Hindlimb muscle (tissue), 1 donor: ENCODE measurements at regions not wholly inside any gene's neighbourhood (a gene's known extent, or its start where the extent isn't known, plus 50 kb on each side); places are given as distances from the start of the nearest gene placed in this dataset.

Experiments used
- DNase-seq: peaks from one replicate; pipeline ENCODE4 v3.0.0-alpha.2; 2013

DNA sequence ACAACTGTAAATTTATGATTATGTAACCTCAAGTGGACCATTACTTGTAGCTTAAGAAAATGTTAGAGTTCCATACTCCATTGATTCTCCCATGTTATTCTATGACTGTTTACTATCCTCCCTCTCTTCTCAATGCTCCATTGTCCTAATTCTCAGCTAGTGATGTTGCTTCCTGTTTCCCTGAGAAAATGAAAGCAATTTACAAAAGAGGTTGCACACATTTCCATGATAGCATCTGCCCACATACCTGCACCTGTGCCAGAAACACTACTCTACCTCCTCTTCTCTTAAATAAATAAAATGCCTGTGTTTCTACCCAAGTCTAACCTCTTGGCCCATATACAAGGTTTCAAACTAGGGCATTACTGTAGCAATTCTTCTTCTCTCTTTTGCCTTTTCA lies 1620.9 kb downstream of the FAM181B start:
- no peak for DNase-seq

DNA sequence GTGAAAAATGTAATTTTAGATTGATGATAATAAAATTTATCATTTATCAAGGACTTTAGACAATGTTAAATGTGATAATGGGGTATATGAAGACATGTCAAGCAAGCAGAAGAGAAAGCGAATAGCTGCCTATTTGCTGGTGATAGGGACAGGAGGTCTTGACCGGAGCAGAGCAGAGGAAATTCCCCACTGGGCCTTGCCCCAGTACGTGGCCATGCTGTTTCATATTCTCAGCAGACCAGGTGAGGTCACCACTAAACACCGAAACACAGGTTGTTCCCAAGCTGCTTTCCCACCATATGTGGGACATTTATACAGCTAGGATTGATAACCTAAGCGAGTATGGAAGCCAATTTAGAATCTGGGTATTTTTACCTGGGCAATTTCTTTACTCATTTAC lies 1629.6 kb downstream of the FAM181B start:
- no peak for DNase-seq

DNA sequence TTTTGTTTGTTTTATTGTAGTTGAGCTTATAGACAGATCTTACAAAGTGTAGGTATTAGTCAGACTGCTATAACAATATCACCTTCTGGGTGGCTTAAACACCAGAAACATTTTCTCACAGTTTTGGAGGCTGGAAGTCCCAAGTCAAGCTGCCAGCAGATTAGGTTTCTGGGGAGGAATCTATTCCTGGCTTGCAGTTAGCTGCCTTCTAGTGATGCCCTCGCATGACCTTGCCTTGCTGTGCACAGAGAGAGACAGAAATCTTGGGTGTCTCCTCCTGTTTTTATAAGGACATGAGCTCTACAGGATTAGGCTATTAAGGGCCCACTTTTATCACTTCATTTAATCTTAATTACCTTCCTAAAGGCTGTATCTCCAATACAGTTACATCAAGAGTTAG lies 1635.2 kb downstream of the FAM181B start:
- DNase-seq = no peak

DNA sequence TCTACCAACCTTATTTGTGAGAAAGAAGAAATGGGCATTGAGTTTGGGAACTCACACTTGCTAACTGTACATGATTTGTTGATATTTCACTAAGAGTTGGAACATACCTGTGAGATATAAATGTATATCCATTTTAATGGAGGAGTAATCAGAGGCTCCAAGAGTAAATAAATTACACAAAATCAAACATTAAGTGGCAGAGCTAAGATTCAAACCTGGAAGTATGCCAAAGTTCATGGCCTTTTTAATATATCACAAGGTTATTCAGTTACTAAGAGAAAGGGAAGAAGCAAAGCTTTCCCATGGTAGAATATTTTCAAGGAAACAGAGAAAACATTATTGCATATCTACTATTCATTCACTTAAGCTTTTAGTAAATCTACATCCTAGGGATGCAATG lies 1641.1 kb downstream of the FAM181B start:
- DNase-seq = no peak

DNA sequence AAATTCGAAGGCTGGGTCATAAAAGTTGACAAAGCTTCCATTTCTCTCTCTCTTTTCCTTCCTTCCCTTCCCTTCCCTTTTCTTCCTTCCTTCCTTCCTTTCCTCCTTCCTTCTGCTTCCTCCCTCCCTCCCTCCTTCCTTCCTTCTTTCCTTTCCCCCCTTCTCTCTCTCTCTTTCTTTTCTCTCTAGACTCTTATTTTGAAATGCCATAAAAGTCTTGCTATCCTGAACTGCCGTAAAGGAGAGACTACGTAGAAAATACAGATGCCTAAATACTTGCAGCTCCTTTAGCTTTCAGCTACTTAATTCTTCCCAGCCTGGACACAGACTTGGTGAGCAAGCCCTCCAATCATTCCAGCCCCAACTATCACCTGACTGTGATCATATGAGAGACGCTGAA lies 1644.4 kb downstream of the FAM181B start:
- no peak for DNase-seq

DNA sequence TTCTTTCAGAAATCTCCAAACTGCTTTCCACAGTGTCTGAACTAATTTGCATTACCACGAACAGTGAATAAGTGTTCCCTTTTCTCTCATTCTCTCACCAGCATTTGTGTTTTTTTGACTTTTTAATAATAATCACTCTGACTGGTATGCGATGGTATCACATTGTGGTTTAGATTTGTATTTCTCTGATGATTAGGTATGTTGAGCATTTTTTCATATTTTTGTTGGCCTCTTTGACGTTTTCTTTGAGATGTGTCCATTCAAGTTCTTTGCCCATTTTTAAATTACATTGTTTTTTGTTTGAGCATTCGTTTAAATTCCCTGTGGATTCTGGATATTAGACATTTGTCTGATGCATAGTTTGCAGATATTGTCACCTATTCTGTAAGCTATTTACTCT lies 1639.6 kb upstream of the TENM4 start:
- DNase-seq = no peak

DNA sequence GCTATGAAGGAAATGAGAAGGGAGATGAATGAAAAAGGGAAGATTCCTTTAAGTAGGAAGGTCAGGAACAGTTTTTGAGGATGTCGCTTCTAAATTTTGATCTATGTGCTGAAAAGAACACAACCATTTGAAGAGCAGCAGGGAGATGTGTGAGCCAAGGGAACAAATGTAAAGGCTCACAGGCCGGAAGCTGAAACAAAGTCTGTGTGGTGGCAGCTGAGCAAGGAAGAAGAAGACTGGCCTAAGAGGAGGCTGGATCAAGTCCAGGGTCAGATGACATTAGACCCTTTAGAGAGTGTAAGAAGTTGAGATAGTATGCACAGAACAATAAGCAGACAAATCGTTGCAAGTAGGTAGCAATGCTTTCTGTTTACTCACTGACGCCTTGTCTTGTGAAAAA lies 1631.4 kb upstream of the TENM4 start:
- DNase-seq = no peak

DNA sequence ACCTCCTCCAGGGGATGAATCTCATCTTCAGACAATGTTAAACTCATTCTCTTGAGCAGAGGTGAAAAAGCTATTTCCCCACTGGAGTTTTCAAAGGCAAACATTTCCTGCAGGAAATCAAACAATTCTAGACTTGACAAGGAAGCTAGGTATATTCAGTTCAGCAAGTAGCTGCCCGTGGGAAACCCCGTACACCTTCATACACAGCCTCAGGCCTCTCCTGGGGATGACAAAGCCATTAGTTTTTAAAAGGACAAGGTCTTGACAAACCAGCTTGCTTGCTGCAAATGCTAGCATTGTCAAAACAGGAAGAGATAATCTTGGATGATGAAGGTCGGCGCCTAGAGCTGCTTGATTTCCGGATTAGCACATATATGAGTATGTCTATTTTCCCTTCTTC lies 1630.8 kb upstream of the TENM4 start:
- no peak for DNase-seq

DNA sequence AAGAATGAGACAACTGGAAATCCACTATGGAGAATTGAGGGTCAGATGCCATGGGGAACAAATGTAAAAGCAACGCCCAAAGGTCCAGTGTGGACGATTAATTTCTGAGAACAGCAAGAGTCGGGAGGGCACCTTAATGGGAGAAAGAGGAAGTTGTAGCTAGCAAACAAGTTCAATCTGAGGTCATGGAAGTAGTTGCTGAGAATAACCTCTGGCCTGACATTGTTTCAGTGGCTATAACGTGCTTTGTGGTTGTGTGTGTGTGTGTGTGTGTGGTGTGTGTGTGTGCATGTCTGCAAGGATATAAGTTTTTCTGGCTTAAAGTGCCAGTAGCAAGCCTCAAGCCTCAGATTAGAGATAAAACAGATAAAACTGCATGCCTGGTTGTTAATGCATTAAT lies 1630.1 kb upstream of the TENM4 start:
- no peak for DNase-seq

DNA sequence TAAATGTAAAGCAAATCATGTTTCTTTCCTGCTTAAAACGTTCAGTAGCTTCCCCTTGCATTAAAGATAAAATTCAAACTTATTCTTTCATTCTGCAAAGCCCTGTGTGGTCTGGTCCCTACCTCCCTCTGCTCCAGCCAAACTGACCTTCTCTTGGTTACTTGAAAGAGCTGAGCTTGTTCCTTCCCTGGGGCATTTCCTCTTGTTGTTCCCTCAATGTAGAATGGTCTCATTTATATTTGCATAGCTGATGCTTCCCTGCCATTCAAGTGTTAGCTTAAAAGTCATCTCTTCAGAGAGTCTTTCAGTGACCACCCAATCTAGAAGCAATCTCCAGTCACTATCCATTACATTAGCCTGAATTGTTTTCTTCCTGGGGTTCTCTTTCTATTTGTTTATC lies 1618.5 kb upstream of the TENM4 start:
- DNase-seq = no peak

DNA sequence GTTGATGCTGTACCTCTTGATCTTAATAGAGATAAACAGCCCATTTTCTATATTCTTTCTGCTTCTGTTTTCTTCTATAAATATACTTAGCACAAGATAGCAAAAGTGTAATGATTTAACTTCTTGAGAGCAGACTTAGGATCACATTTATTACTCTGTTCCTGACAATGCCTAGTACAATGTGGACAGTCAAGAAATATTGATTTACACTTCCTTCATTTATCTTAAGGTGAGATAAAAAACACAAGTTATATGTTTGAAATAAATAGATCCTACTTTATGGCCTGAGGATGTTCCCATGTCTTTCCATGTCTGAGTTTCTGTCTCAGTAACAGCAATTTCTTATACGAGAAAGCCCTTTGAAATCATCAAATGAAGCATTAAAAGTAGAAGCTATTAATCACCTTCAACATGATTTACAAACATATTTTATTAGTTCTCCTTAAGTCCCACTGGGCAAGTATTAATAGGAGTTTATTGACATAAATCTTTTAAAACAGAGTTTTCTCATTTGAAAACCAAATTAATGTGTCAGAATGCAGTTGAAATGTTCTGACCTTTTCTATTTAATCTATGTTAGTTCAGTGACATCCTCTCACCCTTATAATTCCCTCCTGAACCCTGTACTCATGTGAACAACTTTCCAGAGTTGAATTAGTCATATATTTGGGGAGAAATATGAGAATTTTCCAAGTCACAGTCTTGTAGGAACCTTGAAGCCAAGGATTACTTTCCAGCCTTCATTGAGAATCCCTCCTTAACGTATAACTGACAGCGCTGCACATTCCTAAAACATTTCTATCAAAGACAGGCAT lies 1611.7 kb upstream of the TENM4 start:
- DNase-seq = no peak

DNA sequence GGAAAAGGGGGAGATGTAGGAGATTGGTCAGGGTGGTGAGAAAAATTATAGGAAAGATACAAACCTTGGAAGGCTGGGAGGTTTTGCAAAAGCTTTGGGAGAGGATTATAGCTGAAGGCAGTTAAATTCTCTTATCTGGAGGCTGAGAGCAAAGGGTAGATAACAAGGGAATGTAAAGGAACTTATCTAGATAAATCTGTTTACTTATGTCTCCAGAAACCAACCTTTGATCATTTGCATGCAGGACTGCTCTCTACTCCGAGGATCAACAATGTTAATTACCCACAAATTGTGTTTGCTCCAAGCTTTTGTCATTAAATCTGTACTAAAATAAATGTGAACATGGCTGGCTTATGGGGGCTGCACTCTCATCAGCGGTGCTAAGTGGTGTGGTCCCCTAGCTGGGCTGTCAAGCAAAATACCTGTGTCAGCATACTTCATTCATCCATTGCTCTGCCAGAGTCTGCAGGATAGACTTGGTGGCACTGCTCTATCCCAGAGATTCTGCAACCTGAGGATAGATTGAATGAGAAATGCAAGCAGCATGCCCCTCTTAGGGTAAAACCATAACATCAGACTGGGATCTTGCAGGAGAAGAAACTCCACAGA lies 1599.2 kb upstream of the TENM4 start:
- DNase-seq = no peak

DNA sequence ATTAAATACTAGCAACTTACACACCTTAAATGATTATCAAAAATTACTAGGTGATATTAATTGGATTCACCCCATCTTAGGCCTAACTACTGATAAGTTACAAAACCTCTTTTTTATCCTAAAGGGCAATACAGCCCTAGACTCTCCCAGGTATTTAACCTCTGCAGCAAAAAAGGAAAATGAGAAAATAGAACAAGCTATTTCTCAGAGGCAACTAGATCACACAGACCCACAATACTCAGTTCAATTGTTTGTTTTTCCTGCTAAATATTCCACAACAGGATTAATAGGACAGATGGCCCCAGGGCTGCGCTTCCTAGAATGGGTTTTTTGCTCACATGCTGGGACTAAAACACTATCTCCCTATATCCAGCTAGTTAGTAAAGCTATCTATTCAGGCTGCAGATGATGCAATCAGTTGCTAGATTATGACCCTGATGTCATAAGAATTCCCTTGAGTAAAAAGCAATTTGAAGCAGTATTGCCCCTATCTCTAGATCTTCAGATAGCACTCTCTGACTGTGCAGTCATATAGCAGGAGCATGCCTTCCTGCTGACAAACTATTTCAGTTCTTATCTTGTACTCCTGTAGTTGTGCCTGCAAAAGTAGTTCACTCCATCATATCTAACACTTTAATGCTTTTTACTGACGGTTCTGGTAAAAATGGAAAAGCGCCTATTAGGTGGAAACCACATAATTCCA lies 1595.5 kb upstream of the TENM4 start:
- no peak for DNase-seq

DNA sequence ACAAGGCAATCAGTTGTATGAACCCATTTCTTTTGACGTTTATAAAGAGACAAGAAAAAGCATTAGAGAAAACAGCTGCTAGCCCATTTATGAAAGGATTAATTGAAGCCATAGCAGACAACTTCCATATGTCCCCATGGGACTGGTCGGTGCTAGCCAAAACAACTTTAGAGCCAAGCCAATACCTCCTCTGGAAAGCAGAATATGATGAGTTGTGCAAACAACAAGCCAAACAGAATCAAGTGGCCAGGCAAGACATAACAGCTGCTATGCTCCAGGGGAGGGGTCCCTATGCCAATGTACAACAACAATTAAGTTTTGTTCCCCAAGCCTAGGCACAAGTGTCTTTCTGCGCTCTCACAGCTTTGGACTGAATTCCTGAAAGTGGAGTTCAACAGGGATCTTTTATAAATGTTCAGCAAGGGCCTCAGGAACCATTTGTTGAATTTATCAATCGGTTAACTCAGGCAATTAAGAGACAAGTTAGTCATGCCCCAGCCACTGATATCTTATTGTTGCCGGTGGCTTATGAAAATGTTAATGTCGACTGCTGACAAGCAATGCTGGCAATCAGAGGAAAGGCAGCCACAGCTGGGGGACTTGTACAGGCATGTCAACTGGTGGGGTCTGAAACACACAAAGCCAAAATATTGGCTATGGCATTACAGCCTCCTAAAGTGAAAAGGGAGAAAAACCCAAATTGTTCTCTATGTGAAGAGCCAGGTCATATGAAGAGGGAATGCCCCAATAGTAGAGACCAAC lies 1593.1 kb upstream of the TENM4 start:
- no peak for DNase-seq

DNA sequence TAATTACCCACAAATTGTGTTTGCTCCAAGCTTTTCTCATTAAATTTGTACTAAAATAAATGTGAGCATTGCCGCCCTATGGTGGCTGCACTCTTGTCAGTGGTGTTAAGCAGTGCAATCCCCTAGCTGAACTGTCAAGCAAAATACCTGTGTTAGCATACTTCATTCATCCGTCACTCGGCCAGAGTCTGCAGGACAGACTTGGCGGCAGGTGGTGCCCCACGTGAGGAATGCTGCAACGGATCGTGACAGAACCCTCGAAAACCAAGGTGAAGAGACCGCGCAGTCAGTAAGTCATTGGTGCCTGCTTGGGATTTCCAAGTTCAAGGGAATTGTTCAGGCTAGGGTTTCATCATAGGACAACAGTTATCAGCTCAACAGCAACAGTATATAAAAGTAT lies 1592.1 kb upstream of the TENM4 start:
- no peak for DNase-seq

DNA sequence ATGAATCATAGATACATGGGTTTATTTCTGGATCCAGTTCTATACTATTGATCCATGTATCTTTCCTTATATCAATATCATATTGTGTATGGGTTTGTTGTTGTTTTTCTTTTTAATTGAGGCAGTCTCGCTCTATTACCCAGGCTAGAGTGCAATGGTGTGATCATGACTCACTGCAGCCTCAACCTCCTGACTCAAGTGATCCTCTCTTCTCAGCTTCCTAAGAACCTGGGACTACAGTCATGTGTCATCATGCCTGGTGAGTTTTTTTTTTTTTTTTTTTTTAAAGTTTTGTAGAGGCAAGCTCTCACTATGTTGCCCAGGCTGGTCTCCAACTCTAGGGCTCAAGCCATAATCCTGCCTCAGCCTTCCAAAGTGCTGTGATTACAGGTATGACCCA lies 1589.4 kb upstream of the TENM4 start:
- no peak for DNase-seq

DNA sequence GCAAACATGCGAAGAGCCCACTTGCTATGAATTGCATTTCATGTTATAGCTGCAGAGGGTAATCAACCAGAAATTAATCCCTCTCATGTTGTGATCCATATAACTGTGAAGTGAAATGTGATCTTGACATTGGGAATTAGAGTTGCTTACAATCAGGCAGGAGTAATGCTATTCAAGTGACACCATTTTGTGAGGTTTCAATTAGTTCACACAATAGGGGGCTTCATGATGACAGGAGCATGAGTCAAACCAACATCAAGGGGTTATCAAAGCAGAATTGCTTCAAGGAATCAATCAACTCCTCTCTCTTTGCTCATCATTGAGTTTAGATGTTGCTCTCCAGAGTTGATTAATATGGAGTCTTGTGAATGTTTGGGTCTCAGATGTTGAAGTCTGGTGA lies 1585.2 kb upstream of the TENM4 start:
- DNase-seq = no peak

DNA sequence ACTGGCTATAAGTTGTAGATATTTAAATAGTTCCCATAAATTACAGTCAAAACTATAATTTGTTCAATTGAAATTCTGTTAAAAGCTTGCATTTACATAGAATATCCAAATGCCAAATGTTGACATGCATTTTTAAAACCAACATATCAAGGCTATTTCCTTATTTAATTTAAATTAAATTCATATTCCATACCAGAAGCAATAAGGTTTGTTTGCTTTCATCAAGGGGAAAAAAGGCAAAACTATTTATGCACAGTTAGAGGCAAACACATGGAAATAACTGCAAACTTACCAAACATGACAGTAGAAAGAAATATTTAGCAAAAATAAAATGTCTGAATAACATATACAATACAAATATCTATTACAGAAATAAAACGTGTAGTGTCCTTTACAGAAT lies 1581.2 kb upstream of the TENM4 start:
- no peak for DNase-seq

DNA sequence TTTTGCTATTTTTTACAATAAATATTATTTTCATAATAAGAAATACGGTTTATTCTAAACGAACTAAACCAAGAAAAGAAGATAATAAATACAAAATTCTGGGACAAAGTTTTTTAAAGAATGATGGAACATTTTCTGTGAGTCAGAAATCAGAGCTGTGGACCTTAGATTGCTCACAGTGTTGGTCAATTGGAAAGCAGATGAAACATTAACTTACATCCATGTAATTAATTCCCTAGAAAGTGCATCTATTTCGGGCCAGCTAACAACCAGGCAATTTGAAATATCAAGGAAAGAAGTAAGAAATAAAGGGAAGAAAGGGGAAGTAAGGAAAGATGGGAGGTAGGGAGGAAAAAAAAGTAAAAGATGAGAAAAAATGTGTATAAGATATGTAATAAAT lies 1569.8 kb upstream of the TENM4 start:
- DNase-seq = no peak

DNA sequence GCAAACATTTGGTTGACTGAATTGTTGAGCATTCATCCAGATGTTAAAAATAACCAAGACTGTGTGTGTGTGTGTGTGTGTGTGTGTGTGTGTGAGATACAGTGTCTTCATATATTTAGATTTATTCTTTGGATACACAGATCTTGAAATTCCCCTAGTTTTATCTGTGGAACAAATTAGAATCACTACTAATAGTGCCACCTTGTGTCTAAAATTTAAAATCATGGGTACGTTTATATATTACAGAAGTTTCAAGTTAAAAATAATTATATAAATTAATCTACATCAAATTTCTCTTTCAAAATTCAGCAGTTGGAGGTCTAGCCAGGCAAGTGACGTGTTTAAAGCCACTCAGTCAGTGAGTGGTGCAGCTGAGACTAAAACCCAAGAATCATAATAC lies 1566.2 kb upstream of the TENM4 start:
- DNase-seq = no peak

DNA sequence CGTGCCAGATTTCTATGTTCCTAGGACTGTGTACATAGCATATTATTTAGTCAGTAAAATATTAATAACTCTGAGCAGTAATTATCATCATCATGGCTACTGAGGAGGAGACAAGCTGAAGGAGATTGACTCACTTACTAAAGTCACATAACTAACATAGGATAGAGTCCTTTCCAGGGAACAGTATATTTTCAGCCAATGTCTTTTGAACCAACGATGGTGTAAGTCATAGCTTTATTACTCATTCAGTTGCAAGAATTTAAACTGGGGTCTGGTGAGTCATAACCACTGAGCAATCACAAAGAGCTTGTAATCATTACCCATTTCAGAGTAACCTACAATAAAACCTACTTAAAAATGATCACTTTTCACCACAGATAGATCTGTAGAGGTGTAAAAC lies 1564.8 kb upstream of the TENM4 start:
- DNase-seq = no peak

DNA sequence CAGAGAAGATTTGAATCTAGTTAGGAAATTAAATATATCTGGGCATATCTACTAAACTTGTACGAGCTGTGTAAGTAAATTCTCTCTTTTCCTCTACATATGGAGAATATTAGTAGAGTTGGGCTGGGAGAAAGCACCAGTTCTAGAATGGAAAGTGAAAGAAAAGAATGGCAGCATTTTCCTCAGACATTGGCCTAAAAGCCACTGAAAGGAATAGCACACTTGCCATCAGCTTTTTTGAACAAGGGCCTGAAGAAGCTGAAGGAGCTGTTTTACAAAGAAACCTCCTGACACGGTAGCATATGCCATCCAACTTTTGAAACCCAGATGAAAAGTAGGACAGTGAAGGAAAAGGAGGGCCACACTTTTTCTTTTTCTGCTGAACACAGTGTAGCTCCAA lies 1563.7 kb upstream of the TENM4 start:
- DNase-seq = no peak

DNA sequence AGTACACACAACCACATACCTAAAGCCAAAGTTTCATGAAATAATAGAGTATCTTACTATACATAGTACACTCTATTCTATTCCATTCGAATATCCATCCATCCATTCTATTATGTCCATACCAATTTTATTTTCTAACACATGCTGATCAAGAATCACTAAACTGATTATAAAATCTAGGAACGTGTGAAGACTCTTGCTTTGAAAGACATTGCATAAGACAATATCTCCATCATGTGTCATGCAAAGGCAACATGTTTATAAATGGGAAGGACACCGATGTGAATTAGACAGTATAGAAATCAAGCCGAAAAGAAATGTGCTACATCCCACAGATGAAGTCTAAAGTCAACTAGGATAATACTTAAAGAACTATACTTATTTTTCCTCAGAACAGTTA lies 1561.5 kb upstream of the TENM4 start:
- DNase-seq = no peak
